SJSA1 (cell line): ENCODE measurements at regions not wholly inside any gene's neighbourhood (a gene's known extent, or its start where the extent isn't known, plus 50 kb on each side); places are given as distances from the start of the nearest gene placed in this dataset.
"Not testable (repeated sequence)": the region's sequence is repeated elsewhere in the genome, so short reads cannot be mapped to it uniquely, and the experiment has no call there.

Experiments
- DNase-seq, 2 experiments: peaks; one replicate each; pipeline ENCODE4 v3.0.0-alpha.2; 2015 to 2020; ENCODE audit warnings: low spot score in 2 of 2, low read depth in 1 of 2
- H3K27ac ChIP-seq: fragments of 250-450 bp; sonication (Bioruptor Pico); 2 replicates; pipeline ENCODE4 v1.5.1; 2020; ENCODE audit warnings: mild to moderate bottlenecking, moderate library complexity
- H3K27me3 ChIP-seq: fragments of 250-450 bp; sonication (Bioruptor Pico); replicated peaks from 2 replicates; pipeline ENCODE4 v1.5.1; 2020; ENCODE audit warnings: mild to moderate bottlenecking, moderate library complexity
- H3K36me3 ChIP-seq: fragments of 250-450 bp; sonication (Bioruptor Pico); 2 replicates; pipeline ENCODE4 v1.5.1; 2020; ENCODE audit warnings: mild to moderate bottlenecking
- H3K4me1 ChIP-seq: fragments of 250-450 bp; sonication (Bioruptor Pico); replicated peaks from 2 replicates; pipeline ENCODE4 v1.6.1; 2021; ENCODE audit warnings: mild to moderate bottlenecking
- H3K4me3 ChIP-seq: fragments of 250-450 bp; sonication (Bioruptor Pico); 2 replicates; pipeline ENCODE4 v1.5.1; 2020; ENCODE audit warnings: mild to moderate bottlenecking
- H3K9me3 ChIP-seq: fragments of 250-450 bp; sonication (Bioruptor Pico); replicated peaks from 2 replicates; pipeline ENCODE4 v1.5.1; 2020; ENCODE audit warnings: mild to moderate bottlenecking

GRCh38 chr4:29722253-29722652, 997.9 kb upstream of the PCDH7 start:
- Histone ChIP-seq H3K36me3 (no peaks in the 10 kb centered on the region), H3K4me1 (no peaks in the 10 kb centered on the region), H3K27ac (no peak overlapping the region), H3K27me3 (no peaks in the 10 kb centered on the region), H3K4me3 (no peak overlapping the region), H3K9me3 (no peaks in the 10 kb centered on the region)
- DNase-seq: no peak

DNA sequence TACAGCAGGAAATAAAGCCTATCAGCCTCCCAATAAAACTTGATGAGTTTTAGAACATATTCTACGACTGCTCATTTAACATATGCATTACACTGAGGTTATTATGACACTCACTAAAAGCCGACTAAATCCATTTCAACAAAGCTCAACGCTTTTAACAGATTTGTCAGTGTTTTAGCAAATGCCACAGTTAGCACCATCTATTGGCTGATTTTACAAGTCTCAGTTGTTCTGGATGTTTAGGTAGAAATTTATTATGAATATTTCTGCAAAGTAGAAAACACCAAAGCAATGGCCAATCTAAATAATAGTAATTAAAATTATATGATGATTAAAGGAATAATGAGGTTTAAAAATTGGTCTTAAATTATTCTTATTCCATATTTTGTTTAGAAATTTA, 993.2 kb upstream of the PCDH7 start:
- no peak for DNase-seq
- no peaks in the 10 kb centered on the region for H3K4me1 ChIP-seq

GRCh38 chr4:29734343-29735213, 985.6 kb upstream of the PCDH7 start:
- Histone ChIP-seq H3K4me3 (no peak overlapping the region), H3K36me3 (no peaks in the 10 kb centered on the region), H3K27ac (no peak overlapping the region), H3K4me1 (no peaks in the 10 kb centered on the region), H3K9me3 (no peaks in the 10 kb centered on the region), H3K27me3 (no peaks in the 10 kb centered on the region)
- DNase-seq: no peak

More for the DNA sequence above, 993.2 kb upstream of the PCDH7 start:
- Histone ChIP-seq H3K9me3 (no peaks in the 10 kb centered on the region), H3K27me3 (no peaks in the 10 kb centered on the region), H3K4me3 (no peak overlapping the region), H3K27ac (no peak overlapping the region), H3K36me3 (no peaks in the 10 kb centered on the region)

DNA sequence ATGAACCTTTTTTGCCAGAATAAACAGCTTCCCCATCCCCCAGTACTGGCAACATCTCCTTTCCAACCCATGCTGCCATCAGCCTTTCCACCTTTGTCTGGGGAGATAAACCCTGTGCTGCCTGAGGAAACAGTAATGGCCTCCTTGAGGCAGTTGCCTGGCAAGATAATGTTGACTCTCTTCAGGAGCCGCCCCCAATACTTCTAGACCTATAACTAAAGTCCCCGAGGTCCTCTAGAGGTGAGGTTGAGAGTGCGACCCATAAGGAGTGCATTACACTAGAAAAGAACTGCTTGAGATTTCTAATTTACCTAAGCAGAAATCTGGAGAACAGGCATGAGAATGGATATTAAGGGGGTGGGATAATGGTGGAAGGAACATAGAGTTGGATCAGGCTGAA, 963.2 kb upstream of the PCDH7 start:
- Histone ChIP-seq H3K27ac (no peak overlapping the region), H3K9me3 (no peaks in the 10 kb centered on the region), H3K4me3 (no peak overlapping the region), H3K4me1 (no peaks in the 10 kb centered on the region), H3K36me3 (no peaks in the 10 kb centered on the region), H3K27me3 (no peaks in the 10 kb centered on the region)
- DNase-seq: no peak

- no peak for DNase-seq
- Histone ChIP-seq H3K4me1 (no peaks in the 10 kb centered on the region), H3K9me3 (no peaks in the 10 kb centered on the region), H3K36me3 (no peaks in the 10 kb centered on the region), H3K27ac (no peak overlapping the region), H3K4me3 (no peak overlapping the region), H3K27me3 (no peaks in the 10 kb centered on the region)
Observed at GRCh38 chr4:29762151-29762550, 958.0 kb upstream of the PCDH7 start.

GRCh38 chr4:29770627-29771026, 949.5 kb upstream of the PCDH7 start:
- H3K27me3 ChIP-seq: no peaks in the 10 kb centered on the region

GRCh38 chr4:29788123-29788522, 932.0 kb upstream of the PCDH7 start:
- not testable (repeated sequence) for H3K4me1 ChIP-seq, DNase-seq, H3K36me3 ChIP-seq, H3K9me3 ChIP-seq, H3K27ac ChIP-seq, H3K4me3 ChIP-seq, H3K27me3 ChIP-seq

More at GRCh38 chr4:29770627-29771026, 949.5 kb upstream of the PCDH7 start:
- Histone ChIP-seq H3K36me3 (no peaks in the 10 kb centered on the region), H3K27ac (no peak overlapping the region), H3K9me3 (no peaks in the 10 kb centered on the region), H3K4me1 (no peaks in the 10 kb centered on the region), H3K4me3 (no peak overlapping the region)
- no peak for DNase-seq

GRCh38 chr4:29805245-29805644, 914.9 kb upstream of the PCDH7 start:
- no peaks in the 10 kb centered on the region for H3K4me1 ChIP-seq
- no peaks in the 10 kb centered on the region for H3K9me3 ChIP-seq
- no peak overlapping the region for H3K4me3 ChIP-seq
- no peaks in the 10 kb centered on the region for H3K36me3 ChIP-seq
- H3K27ac ChIP-seq: no peak overlapping the region
- DNase-seq: no peak
- no peaks in the 10 kb centered on the region for H3K27me3 ChIP-seq

DNA sequence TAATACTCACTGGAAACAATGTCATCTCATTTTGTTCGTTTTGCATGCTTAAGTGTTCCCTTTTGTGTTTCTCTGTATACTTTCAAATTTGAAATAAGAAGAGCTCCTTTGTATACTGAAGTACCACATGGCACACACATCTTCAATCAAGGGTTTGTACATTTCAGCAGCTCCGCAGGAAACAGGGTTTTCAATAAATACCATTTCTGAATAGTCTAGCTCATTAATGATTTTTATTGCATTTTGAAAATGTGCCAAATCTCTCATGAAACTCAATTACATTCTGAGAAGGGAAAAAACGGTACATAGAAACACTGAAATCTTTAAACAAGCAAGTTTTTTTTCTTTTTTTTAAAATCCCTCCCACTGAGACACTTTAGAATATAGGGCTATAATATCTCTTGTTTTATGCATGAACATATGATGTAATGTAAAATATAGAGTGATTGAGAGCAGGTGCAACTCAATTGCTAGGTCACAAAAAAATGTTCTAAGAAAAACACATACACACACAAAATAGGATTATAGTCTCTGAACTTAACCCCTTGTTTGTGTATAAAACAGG, 914.2 kb upstream of the PCDH7 start:
- H3K36me3 ChIP-seq: no peaks in the 10 kb centered on the region
- no peaks in the 10 kb centered on the region for H3K4me1 ChIP-seq
- H3K27me3 ChIP-seq: no peaks in the 10 kb centered on the region
- H3K4me3 ChIP-seq: no peak overlapping the region
- no peak for DNase-seq
- H3K9me3 ChIP-seq: no peaks in the 10 kb centered on the region
- H3K27ac ChIP-seq: no peak overlapping the region

- no peaks in the 10 kb centered on the region for H3K9me3 ChIP-seq
- H3K36me3 ChIP-seq: no peaks in the 10 kb centered on the region
- H3K4me3 ChIP-seq: no peak overlapping the region
- no peaks in the 10 kb centered on the region for H3K27me3 ChIP-seq
- no peak for DNase-seq
- H3K27ac ChIP-seq: no peak overlapping the region
- no peaks in the 10 kb centered on the region for H3K4me1 ChIP-seq
Observed at GRCh38 chr4:29817961-29818360, 902.2 kb upstream of the PCDH7 start.

DNA sequence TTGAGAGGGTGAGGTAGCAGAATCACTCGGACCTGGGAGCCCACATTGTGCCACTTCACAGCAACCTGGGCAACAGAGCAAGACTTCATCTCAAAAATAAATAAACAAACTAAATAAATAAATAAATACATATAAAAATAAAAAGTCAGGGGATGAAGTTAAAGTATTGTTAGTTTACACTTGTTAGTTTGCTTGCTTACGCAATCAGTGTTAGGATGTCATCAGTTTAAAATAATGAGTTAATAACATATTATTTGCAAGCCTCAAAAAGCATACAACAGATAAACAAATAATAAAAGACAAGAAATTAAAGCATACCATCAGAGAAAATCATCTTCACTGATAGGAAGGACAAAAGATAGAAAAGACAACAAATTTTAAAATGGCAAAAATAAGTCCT, 891.1 kb upstream of the PCDH7 start:
- DNase-seq: no peak
- H3K27ac ChIP-seq: no peak overlapping the region
- no peaks in the 10 kb centered on the region for H3K36me3 ChIP-seq
- H3K27me3 ChIP-seq: no peaks in the 10 kb centered on the region
- no peaks in the 10 kb centered on the region for H3K9me3 ChIP-seq
- no peaks in the 10 kb centered on the region for H3K4me1 ChIP-seq
- no peak overlapping the region for H3K4me3 ChIP-seq

GRCh38 chr4:29852537-29852936, 867.6 kb upstream of the PCDH7 start:
- H3K27ac ChIP-seq: no peak overlapping the region
- no peaks in the 10 kb centered on the region for H3K4me1 ChIP-seq
- no peaks in the 10 kb centered on the region for H3K36me3 ChIP-seq
- DNase-seq: no peak
- H3K27me3 ChIP-seq: no peaks in the 10 kb centered on the region
- H3K9me3 ChIP-seq: no peaks in the 10 kb centered on the region
- no peak overlapping the region for H3K4me3 ChIP-seq

- H3K27ac ChIP-seq: no peak overlapping the region
Observed at GRCh38 chr4:29853833-29854232, 866.3 kb upstream of the PCDH7 start.

DNA sequence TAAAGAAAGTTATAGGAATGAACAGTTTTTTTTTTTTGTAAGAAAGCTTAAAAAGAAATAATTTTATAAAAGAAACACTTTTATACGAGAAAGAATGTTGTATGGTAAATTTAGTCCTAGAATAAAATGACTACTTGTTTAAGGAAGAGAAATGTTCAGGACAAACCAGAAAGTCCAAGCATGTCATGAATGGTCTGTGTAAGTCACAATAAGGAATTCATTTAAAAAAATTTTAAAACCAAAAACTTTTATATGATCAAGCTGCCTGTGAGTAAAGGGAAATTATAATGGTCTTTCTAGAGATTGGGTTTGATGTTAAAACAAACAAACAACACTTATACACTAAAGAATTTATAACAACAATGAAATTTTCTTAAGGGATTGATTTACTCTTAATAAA, 858.9 kb upstream of the PCDH7 start:
- Histone ChIP-seq H3K27me3 (no peaks in the 10 kb centered on the region), H3K4me3 (no peak overlapping the region), H3K27ac (no peak overlapping the region), H3K4me1 (no peaks in the 10 kb centered on the region), H3K36me3 (no peaks in the 10 kb centered on the region), H3K9me3 (no peaks in the 10 kb centered on the region)
- no peak for DNase-seq

More at GRCh38 chr4:29853833-29854232, 866.3 kb upstream of the PCDH7 start:
- Histone ChIP-seq H3K27me3 (no peaks in the 10 kb centered on the region), H3K36me3 (no peaks in the 10 kb centered on the region), H3K9me3 (no peaks in the 10 kb centered on the region), H3K4me3 (no peak overlapping the region), H3K4me1 (no peaks in the 10 kb centered on the region)
- DNase-seq: no peak
